HEK293 (cell line): ENCODE measurements at regions not wholly inside any gene's neighbourhood (a gene's known extent, or its start where the extent isn't known, plus 50 kb on each side); places are given as distances from the start of the nearest gene placed in this dataset.

Experiments
- CTCF ChIP-seq: fragments of 450-650 bp; formaldehyde crosslinking; IDR thresholded peaks from 2 replicates; pipeline ENCODE4 v1.5.1; 2016; ENCODE audit warnings: missing biosample characterization, missing genetic modification characterization
- PRDM4 ChIP-seq: fragments of 450-650 bp; formaldehyde crosslinking; IDR thresholded peaks from 2 replicates; pipeline ENCODE4 v1.5.1; 2017; ENCODE audit warnings: missing biosample characterization, missing genetic modification characterization
- YY1 ChIP-seq: fragments of 450-650 bp; formaldehyde crosslinking; IDR thresholded peaks from 2 replicates; pipeline ENCODE4 v1.5.1; 2018; ENCODE audit warnings: missing biosample characterization, missing genetic modification characterization
- ZBTB10 ChIP-seq: fragments of 450-650 bp; formaldehyde crosslinking; IDR thresholded peaks from 2 replicates; pipeline ENCODE4 v1.5.1; 2016; ENCODE audit warnings: missing biosample characterization, missing genetic modification characterization
- ZNF114 ChIP-seq: fragments of 450-650 bp; formaldehyde crosslinking; IDR thresholded peaks from 2 replicates; pipeline ENCODE4 v1.5.0; 2017; ENCODE audit warnings: missing biosample characterization, missing genetic modification characterization
- ZNF449 ChIP-seq: fragments of 450-650 bp; formaldehyde crosslinking; IDR thresholded peaks from 2 replicates; pipeline ENCODE4 v1.5.1; 2017; ENCODE audit warnings: missing biosample characterization, mild to moderate bottlenecking, missing genetic modification characterization, moderate library complexity
- ZNF600 ChIP-seq: fragments of 450-650 bp; formaldehyde crosslinking; IDR thresholded peaks from 2 replicates; pipeline ENCODE4 v1.5.1; 2016; ENCODE audit warnings: missing biosample characterization, missing genetic modification characterization
- ZNF785 ChIP-seq: fragments of 450-650 bp; formaldehyde crosslinking; IDR thresholded peaks from 2 replicates; pipeline ENCODE4 v1.5.1; 2016; ENCODE audit warnings: missing biosample characterization, missing genetic modification characterization
- ZNF792 ChIP-seq: fragments of 450-650 bp; formaldehyde crosslinking; IDR thresholded peaks from 2 replicates; pipeline ENCODE4 v1.5.1; 2016; ENCODE audit warnings: missing biosample characterization, missing genetic modification characterization
- ZNF843 ChIP-seq: fragments of 450-650 bp; formaldehyde crosslinking; IDR thresholded peaks from 2 replicates; pipeline ENCODE4 v1.5.1; 2016; ENCODE audit warnings: missing biosample characterization, missing genetic modification characterization

- TF ChIP-seq CTCF (no peak), PRDM4 (tag by site-specific recombination) (no peak), YY1 (tag by site-specific recombination) (no peak), ZNF114 (no peak), ZNF843 (no peak), ZNF792 (tag by site-specific recombination) (no peak), ZNF600 (tag by site-specific recombination) (no peak), ZNF449 (tag by site-specific recombination) (no peak), ZNF785 (tag by site-specific recombination) (no peak), ZBTB10 (tag by site-specific recombination) (no peak)
Measured at GRCh38 chr5:73238873-73239272, 65.9 kb downstream of the TMEM174 start.
